ENCODE measurements at regions not wholly inside any gene's neighbourhood (a gene's known extent, or its start where the extent isn't known, plus 50 kb on each side); places are given as distances from the start of the nearest gene placed in this dataset.

GRCh38 chr19:30266687-30267086 lies 105.5 kb upstream of the ZNF536 start:
- Mint-ChIP-seq H3K4me1 (ENCODE audit: low read depth) (no peaks in the 10 kb centered on the region), H3K9me3 (no peaks in the 10 kb centered on the region), H3K36me3 (ENCODE audit: low read depth) (no peaks in the 10 kb centered on the region), H3K27me3 (ENCODE audit: low read depth) (peaks cover 17% of the 10 kb centered on the region), H3K4me3 (no peak overlapping the region), H3K27ac (no peak overlapping the region)
- intact Hi-C loops (cut with micrococcal nuclease) = no loop called here
- CTCF ChIA-PET = no interaction called here
- no peak for DNase-seq

DNA sequence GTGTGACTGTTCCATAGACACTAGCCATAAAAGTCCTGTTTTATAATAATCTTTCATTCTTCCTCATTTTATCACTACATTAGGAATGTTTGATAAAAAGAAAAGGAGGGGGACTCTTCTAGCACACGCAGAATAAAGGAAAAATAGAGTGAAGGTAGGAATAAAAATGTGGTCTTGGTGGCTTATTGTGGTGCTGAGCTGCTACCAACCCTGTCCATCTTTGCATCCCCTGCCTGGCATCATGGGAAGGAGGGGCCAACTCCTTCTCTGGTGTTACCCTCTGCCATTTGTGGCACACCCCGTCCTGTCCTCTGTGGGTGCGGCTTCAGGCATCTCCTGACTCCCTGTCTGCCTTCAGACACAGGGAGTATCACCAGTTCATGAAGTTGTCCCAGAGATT lies 104.9 kb upstream of the ZNF536 start:
- CTCF ChIA-PET = no interaction called here
- Mint-ChIP-seq H3K27me3 (ENCODE audit: low read depth) (peaks cover 17% of the 10 kb centered on the region), H3K9me3 (peaks cover under 1% of the 10 kb centered on the region), H3K4me3 (no peak overlapping the region), H3K27ac (no peak overlapping the region), H3K4me1 (ENCODE audit: low read depth) (no peaks in the 10 kb centered on the region), H3K36me3 (ENCODE audit: low read depth) (no peaks in the 10 kb centered on the region)
- DNase-seq = no peak
- intact Hi-C loops (cut with micrococcal nuclease) = no loop called here

- intact Hi-C loops (cut with micrococcal nuclease) = no loop called here
- CTCF ChIA-PET = interaction anchor here (0.6 kb wide), 1 partner anchor 376 kb away, joined by 4 read pairs; no protein-coding TSS in a partner anchor
- no peak for DNase-seq
- Mint-ChIP-seq H3K4me1 (ENCODE audit: low read depth) (no peaks in the 10 kb centered on the region), H3K27ac (no peak overlapping the region), H3K4me3 (no peak overlapping the region), H3K36me3 (ENCODE audit: low read depth) (no peaks in the 10 kb centered on the region), H3K27me3 (ENCODE audit: low read depth) (peaks cover 9% of the 10 kb centered on the region), H3K9me3 (peaks cover 10% of the 10 kb centered on the region)
Measured at GRCh38 chr19:30268601-30269000, 103.6 kb upstream of the ZNF536 start.

DNA sequence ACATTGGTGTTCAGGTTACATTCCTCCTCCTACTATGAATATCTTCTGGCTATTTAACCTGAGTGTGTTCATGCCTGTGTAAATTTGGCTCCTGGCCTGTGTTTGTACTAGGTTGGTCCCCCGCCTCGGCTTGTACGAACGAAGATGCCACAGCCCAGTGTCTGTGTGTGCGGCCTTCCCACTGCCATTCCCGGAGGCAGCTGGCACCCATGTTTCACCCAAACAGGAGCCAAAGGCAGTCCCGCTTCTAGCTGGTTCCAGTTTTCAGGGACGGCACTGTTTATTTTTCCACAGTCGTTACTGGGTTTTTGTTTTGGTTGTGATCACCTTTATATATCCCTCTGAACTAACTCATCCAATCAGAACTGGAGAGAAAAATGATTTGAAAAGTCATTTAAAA lies 102.5 kb upstream of the ZNF536 start:
- CTCF ChIA-PET = no interaction called here
- no peaks in the 10 kb centered on the region for H3K36me3 Mint-ChIP-seq (ENCODE audit: low read depth)
- no peak for DNase-seq
- intact Hi-C loops (cut with micrococcal nuclease) = no loop called here
- H3K9me3 Mint-ChIP-seq = peaks cover 10% of the 10 kb centered on the region
- no peak overlapping the region for H3K4me3 Mint-ChIP-seq
- H3K27me3 Mint-ChIP-seq (ENCODE audit: low read depth) = peaks cover 6% of the 10 kb centered on the region
- H3K4me1 Mint-ChIP-seq (ENCODE audit: low read depth) = no peaks in the 10 kb centered on the region
- H3K27ac Mint-ChIP-seq = no peak overlapping the region

GRCh38 chr19:30271816-30272215 lies 100.4 kb upstream of the ZNF536 start:
- Mint-ChIP-seq H3K27me3 (ENCODE audit: low read depth) (peaks cover 3% of the 10 kb centered on the region), H3K9me3 (peaks cover 10% of the 10 kb centered on the region), H3K36me3 (ENCODE audit: low read depth) (no peaks in the 10 kb centered on the region), H3K27ac (no peak overlapping the region), H3K4me3 (no peak overlapping the region), H3K4me1 (ENCODE audit: low read depth) (no peaks in the 10 kb centered on the region)
- CTCF ChIA-PET = interaction anchor here (0.7 to 0.9 kb wide), 2 partner anchors 78 to 133 kb away, joined by 3 read pairs; no protein-coding TSS in a partner anchor
- DNase-seq = no peak
- intact Hi-C loops (cut with micrococcal nuclease) = no loop called here

DNA sequence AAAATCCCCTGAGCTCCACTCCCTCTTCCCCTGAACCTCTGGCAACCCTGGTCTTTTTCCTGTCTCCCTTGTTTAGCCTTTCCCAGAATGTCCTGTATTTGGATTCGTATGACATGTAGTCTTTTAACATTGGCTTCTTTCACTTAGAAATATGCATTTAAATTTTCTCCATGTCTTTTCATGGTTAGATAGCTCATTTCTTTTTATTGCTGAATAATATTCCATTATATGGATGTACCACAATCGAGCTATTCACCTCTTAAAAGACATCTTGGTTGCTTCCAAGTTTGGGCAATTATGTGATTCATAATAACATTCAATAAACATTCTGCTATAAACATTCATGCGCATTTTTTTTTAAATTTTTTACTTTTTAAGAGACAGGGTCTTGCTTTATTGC lies 99.6 kb upstream of the ZNF536 start:
- no peak overlapping the region for H3K27ac Mint-ChIP-seq
- no peaks in the 10 kb centered on the region for H3K4me1 Mint-ChIP-seq (ENCODE audit: low read depth)
- no peak for DNase-seq
- no peak overlapping the region for H3K4me3 Mint-ChIP-seq
- H3K9me3 Mint-ChIP-seq = peaks cover 10% of the 10 kb centered on the region
- intact Hi-C loops (cut with micrococcal nuclease) = no loop called here
- no peaks in the 10 kb centered on the region for H3K36me3 Mint-ChIP-seq (ENCODE audit: low read depth)
- peaks cover 3% of the 10 kb centered on the region for H3K27me3 Mint-ChIP-seq (ENCODE audit: low read depth)
- CTCF ChIA-PET = interaction anchor here (0.9 kb wide), 1 partner anchor 78 kb away, joined by 3 read pairs; no protein-coding TSS in a partner anchor

DNA sequence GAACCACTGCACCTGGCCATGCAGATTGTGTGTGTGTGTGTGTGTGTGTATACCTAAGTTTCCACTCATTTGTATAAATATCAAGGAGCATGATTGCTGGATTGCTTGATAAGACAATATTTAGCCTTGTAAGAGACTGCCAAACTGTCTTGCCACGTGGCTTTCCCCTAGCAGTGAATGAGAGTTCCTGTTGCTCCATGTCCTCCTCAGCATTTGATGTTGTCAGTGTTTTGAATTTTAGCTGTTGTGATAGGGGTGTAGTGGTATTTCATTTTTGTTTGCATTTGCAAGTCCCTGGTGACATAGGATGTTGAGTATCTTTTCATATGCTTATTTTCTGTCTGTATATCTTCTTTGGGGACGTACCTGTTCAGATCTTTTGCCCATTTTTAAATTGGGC lies 99.0 kb upstream of the ZNF536 start:
- H3K4me3 Mint-ChIP-seq = no peak overlapping the region
- CTCF ChIA-PET = no interaction called here

DNA sequence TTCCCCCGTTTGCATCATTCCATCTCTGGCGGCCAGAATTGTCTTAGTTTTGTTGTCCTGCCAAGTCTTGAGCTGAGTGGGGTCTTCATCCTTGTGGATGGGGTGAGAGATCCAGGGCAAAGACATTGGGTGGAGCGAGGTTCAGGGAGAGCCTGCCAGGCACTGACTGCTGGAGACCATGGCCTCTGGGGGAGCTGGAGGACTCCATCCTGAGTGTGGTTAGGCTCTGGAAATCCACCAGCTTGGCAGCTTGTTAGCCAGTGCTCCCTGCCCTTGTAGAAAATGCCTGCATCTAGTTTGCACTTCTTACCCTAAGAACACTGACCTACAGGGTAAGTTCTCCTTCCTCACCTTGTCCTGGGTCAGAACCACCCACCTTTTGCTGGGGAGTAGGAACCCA lies 97.2 kb upstream of the ZNF536 start:
- H3K36me3 Mint-ChIP-seq (ENCODE audit: low read depth) = no peaks in the 10 kb centered on the region
- peaks cover 1% of the 10 kb centered on the region for H3K27me3 Mint-ChIP-seq (ENCODE audit: low read depth)
- H3K4me1 Mint-ChIP-seq (ENCODE audit: low read depth) = no peaks in the 10 kb centered on the region
- CTCF ChIA-PET = no interaction called here
- no peak overlapping the region for H3K27ac Mint-ChIP-seq
- H3K9me3 Mint-ChIP-seq = peaks cover 10% of the 10 kb centered on the region
- DNase-seq = no peak
- intact Hi-C loops (cut with micrococcal nuclease) = no loop called here
- H3K4me3 Mint-ChIP-seq = no peak overlapping the region

More for the DNA sequence above, 99.0 kb upstream of the ZNF536 start:
- peaks cover 10% of the 10 kb centered on the region for H3K9me3 Mint-ChIP-seq
- H3K27ac Mint-ChIP-seq = no peak overlapping the region
- no peak for DNase-seq
- intact Hi-C loops (cut with micrococcal nuclease) = no loop called here
- peaks cover 3% of the 10 kb centered on the region for H3K27me3 Mint-ChIP-seq (ENCODE audit: low read depth)
- H3K4me1 Mint-ChIP-seq (ENCODE audit: low read depth) = no peaks in the 10 kb centered on the region
- no peaks in the 10 kb centered on the region for H3K36me3 Mint-ChIP-seq (ENCODE audit: low read depth)

- no peak overlapping the region for H3K27ac Mint-ChIP-seq
- DNase-seq = no peak
- peaks cover 10% of the 10 kb centered on the region for H3K9me3 Mint-ChIP-seq
- CTCF ChIA-PET = no interaction called here
- no peaks in the 10 kb centered on the region for H3K36me3 Mint-ChIP-seq (ENCODE audit: low read depth)
- peaks cover 3% of the 10 kb centered on the region for H3K27me3 Mint-ChIP-seq (ENCODE audit: low read depth)
- H3K4me3 Mint-ChIP-seq = no peak overlapping the region
- intact Hi-C loops (cut with micrococcal nuclease) = no loop called here
- no peaks in the 10 kb centered on the region for H3K4me1 Mint-ChIP-seq (ENCODE audit: low read depth)
Measured at GRCh38 chr19:30276011-30276882, 95.9 kb upstream of the ZNF536 start.

DNA sequence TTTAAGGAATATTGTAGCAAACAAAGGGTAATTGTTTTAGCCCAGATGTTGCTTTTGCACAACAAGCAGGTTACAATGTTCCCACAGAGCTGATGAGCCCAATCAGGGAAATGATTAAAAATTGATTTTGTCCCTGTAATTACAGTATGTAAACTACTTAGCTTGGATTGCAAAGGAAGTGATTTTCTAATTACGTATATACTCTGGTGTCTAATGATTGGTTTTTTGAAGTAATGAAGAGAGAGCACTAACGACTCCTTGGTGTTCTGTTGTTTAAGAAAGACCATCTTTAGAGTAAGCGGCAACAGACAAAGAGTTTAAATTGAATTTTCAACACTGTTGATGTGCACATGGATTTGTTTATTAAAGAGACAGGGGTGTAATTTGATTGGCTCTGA lies 95.3 kb upstream of the ZNF536 start:
- H3K27ac Mint-ChIP-seq = no peak overlapping the region
- CTCF ChIA-PET = no interaction called here
- DNase-seq = no peak
- peaks cover 3% of the 10 kb centered on the region for H3K27me3 Mint-ChIP-seq (ENCODE audit: low read depth)
- no peak overlapping the region for H3K4me3 Mint-ChIP-seq
- peaks cover 10% of the 10 kb centered on the region for H3K9me3 Mint-ChIP-seq
- H3K4me1 Mint-ChIP-seq (ENCODE audit: low read depth) = no peaks in the 10 kb centered on the region
- H3K36me3 Mint-ChIP-seq (ENCODE audit: low read depth) = no peaks in the 10 kb centered on the region
- intact Hi-C loops (cut with micrococcal nuclease) = no loop called here

DNA sequence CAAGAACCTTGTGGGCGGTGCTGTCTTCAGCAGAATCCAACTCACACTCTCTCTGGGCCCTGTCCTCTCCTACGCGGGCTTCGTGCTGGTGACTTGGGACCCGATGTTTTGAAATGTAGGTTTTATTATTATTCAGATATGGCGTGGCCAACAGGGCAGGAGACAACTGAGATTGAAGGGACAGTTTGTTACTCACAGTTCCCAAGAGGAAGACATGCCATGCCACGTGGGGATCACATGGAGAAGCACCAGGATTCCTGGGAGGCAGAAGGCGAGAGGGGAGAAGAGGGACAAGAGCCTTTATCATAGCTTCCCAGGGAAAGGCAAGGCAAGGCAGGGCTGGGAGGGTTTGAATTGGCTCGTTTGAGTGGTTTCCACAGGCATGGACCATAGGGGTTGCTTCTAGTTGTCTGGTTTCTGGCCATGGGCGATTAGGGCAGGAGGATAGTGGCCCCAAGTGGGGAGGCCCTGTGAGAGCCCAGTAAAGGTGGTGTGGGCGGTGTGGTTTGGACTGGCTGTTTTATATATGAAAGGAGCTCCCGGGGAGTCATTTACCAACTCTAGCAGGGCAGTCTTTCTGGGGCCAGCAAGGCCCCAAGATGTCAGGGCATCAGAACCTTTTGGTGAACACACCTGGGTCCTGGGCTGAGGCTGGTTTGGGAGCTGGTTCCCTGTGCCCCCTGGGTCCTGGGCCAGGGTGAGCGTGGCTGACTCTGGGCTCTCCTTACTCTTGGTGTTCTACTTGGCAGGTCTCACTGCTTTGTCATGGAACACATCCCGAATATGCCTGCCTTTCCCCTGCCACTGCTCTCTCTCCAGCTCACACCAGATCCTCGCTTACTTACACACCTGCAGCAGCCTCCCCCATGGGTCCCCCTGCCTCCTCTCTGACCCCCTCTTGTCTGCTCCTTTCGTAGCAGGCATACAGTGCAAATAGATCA lies 94.0 kb upstream of the ZNF536 start:
- Mint-ChIP-seq H3K4me3 (no peak overlapping the region), H3K27ac (no peak overlapping the region), H3K27me3 (ENCODE audit: low read depth) (peaks cover 3% of the 10 kb centered on the region), H3K36me3 (ENCODE audit: low read depth) (no peaks in the 10 kb centered on the region), H3K4me1 (ENCODE audit: low read depth) (no peaks in the 10 kb centered on the region), H3K9me3 (peaks cover 4% of the 10 kb centered on the region)
- intact Hi-C loops (cut with micrococcal nuclease) = no loop called here
- DNase-seq = no peak
- CTCF ChIA-PET = no interaction called here

DNA sequence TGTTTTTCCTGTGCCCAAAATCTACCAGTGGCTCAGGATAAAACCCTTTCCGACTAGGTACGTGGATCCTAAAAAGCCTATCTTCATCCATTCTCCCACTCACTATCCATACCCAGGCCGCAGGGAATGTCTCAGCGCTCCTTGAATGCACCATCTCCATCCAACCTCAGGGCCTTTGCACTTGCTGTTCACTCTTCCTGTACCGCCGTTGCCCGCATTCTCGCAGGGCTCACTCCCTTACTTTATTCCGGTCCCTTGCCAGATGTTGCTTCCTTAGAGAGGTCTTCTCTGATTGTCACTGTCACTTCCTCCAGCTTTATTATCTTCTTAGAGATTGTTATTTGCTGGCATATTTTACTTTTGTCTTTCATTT lies 93.3 kb upstream of the ZNF536 start:
- no peak overlapping the region for H3K27ac Mint-ChIP-seq
- no peaks in the 10 kb centered on the region for H3K4me1 Mint-ChIP-seq (ENCODE audit: low read depth)
- H3K27me3 Mint-ChIP-seq (ENCODE audit: low read depth) = peaks cover 3% of the 10 kb centered on the region
- CTCF ChIA-PET = no interaction called here
- intact Hi-C loops (cut with micrococcal nuclease) = no loop called here
- H3K4me3 Mint-ChIP-seq = no peak overlapping the region
- no peaks in the 10 kb centered on the region for H3K36me3 Mint-ChIP-seq (ENCODE audit: low read depth)
- DNase-seq = no peak
- H3K9me3 Mint-ChIP-seq = no peaks in the 10 kb centered on the region
